HG03565 (cell line): ENCODE measurements at regions not wholly inside any gene's neighbourhood (a gene's known extent, or its start where the extent isn't known, plus 50 kb on each side); places are given as distances from the start of the nearest gene placed in this dataset.
"Not testable (repeated sequence)": the region's sequence is repeated elsewhere in the genome, so short reads cannot be mapped to it uniquely, and the experiment has no call there.

Experiments
- ATAC-seq: cut with Tn5 transposase; IDR thresholded peaks from one replicate; pipeline ENCODE4 v1.9.1; 2021; ENCODE audit warnings: mild to moderate bottlenecking, moderate library complexity; ENCODE audit not compliant: unreplicated experiment

GRCh38 chr5:56763711-56764466 is 51.5 kb upstream of the MAP3K1 start:
- no peak for ATAC-seq

GRCh38 chr5:56763182-56763581 is 52.2 kb upstream of the MAP3K1 start:
- ATAC-seq, result no peak

GRCh38 chr5:56761151-56761885 is 54.0 kb upstream of the MAP3K1 start:
- no peak for ATAC-seq

GRCh38 chr5:56760723-56761122 is 54.6 kb upstream of the MAP3K1 start:
- ATAC-seq, result no peak

- ATAC-seq, result no peak
Measured at GRCh38 chr5:56759521-56760216, 55.7 kb upstream of the MAP3K1 start.

- no peak for ATAC-seq
Measured at GRCh38 chr5:56757077-56757476, 58.3 kb upstream of the MAP3K1 start.

- ATAC-seq, result no peak
Measured at GRCh38 chr5:56755036-56755555, 60.3 kb upstream of the MAP3K1 start.

- ATAC-seq, result not testable (repeated sequence)
Measured at GRCh38 chr5:56753588-56753987, 61.8 kb upstream of the MAP3K1 start.

- ATAC-seq, result no peak
Measured at GRCh38 chr5:56751572-56752313, 63.6 kb upstream of the MAP3K1 start.

- ATAC-seq, result no peak
Measured at GRCh38 chr5:56749842-56750241, 65.5 kb upstream of the MAP3K1 start.

GRCh38 chr5:56746553-56747339 is 68.6 kb upstream of the MAP3K1 start:
- no peak for ATAC-seq

- no peak for ATAC-seq
Measured at GRCh38 chr5:56745864-56746263, 69.5 kb upstream of the MAP3K1 start.

GRCh38 chr5:56740868-56741267 is 74.5 kb upstream of the MAP3K1 start:
- ATAC-seq, result no peak

- ATAC-seq, result no peak
Measured at GRCh38 chr5:56739990-56740389, 75.4 kb upstream of the MAP3K1 start.

- no peak for ATAC-seq
Measured at GRCh38 chr5:56737951-56738606, 77.3 kb upstream of the MAP3K1 start.

GRCh38 chr5:56737002-56737621 is 78.2 kb upstream of the MAP3K1 start:
- no peak for ATAC-seq

- no peak for ATAC-seq
Measured at GRCh38 chr5:56735849-56736641, 79.3 kb upstream of the MAP3K1 start.

- ATAC-seq, result no peak
Measured at GRCh38 chr5:56734091-56734694, 81.2 kb upstream of the MAP3K1 start.
